GM19193 (cell line): ENCODE measurements at regions not wholly inside any gene's neighbourhood (a gene's known extent, or its start where the extent isn't known, plus 50 kb on each side); places are given as distances from the start of the nearest gene placed in this dataset.

Experiments
- POLR2A ChIP-seq: IDR thresholded peaks from 4 replicates; pipeline ENCODE4 v1.6.1; 2011; ENCODE audit not compliant: insufficient read depth, insufficient read length; ENCODE audit errors: extremely low read depth

DNA sequence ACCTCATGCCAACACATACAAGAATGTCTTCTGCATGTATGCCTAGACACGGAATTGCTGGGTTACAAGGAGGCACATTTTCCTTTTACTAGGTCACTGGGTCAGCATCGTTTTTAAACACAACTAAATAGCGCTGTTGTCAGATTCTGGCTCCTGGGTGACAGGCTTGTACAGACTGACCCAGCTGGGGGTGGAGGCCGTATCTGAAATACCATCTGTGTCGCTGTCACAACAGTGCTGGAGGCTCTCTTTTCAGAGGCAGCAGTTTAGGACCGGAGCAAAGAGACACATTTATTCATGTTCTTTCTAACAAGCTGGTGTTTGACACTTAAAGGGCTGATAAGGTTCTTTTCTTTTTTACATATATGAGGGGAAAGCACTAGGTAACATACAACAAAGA lies 403.0 kb upstream of the ASIC2 start:
- TF ChIP-seq POLR2A, result no peak

DNA sequence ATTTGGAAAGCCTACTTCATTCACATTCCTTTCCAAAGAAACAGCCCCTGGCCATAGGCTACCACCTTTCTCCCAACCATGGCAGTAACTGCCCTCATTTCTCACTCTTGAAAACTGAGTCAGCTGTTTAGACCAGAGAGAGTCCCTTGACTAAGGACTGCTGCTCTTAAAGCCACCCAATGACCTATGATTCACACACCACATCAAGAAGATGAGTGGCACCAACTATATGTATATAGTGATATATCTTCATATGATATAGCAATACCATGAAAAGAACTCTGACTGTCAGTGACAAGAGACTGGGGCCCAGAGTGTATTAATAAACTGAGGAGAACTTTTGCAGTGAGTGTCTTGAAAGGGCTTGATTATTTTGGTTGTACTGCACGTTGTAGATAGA lies 404.5 kb upstream of the ASIC2 start:
- no peak for TF ChIP-seq POLR2A

DNA sequence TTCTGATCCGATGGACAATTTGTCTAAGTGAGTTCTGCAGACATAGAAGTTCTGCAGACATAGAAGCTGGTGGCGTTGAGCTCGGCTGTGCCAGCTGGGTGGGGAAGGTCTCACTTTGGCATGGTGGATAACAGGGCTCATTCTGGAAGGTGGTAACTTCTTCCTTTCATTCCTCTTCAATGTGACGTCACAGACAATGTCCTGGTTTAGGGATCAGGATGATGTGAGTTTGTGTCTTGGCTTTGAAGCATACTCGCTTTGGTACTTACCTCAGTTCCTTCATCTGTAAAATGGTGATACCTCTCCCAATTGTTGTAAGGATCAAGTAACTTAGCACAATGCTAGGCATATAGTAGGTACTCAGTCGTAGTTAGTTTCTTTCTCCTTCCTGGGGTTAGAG lies 408.8 kb upstream of the ASIC2 start:
- no peak for TF ChIP-seq POLR2A

DNA sequence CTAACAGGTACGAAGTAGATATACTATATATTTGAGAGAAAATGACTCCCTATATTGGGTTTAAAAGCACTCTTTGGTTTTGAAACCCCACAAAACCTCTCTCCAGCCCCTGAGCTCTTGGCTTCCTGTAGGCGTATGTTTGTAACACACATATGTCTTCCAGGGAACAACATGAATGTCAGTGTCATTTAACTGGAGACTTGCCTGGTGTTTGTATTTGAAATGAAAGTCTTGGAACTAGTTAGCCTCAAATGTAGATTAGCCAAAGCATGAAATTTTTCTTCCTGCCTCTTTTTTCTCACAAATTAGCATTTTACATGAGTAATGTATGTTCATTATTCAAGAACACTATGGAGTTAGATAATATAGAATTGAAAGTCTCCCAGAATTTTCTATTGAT lies 411.8 kb upstream of the ASIC2 start:
- TF ChIP-seq POLR2A, result no peak

GRCh38 chr17:33709881-33710280 lies 416.8 kb upstream of the ASIC2 start:
- TF ChIP-seq POLR2A, result no peak

DNA sequence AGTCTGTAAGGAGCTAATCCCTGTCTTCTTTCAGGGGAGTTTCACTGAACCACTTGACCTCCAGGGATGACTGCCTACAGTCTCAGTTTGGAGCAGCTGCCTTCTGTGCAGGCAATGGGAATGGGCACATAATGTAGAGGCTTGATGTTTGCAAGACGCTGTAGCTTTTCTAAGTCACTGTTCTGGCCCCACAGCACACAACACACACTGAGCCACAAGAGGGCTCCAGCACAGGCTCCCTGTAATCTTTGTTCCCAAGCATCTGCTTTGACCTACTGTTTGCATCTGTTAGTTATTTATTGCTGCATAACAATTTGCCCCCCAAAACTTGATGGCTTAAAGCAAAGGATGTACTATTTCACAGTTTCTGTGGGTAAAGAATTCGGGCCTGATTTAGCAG lies 419.0 kb upstream of the ASIC2 start:
- no peak for TF ChIP-seq POLR2A

- no peak for TF ChIP-seq POLR2A
Measured at GRCh38 chr17:33716957-33717356, 423.9 kb upstream of the ASIC2 start.

- TF ChIP-seq POLR2A, result no peak
Measured at GRCh38 chr17:33725675-33726271, 432.7 kb upstream of the ASIC2 start.

- TF ChIP-seq POLR2A, result no peak
Measured at GRCh38 chr17:33730131-33730530, 437.0 kb upstream of the ASIC2 start.

GRCh38 chr17:33732116-33732515 lies 439.0 kb upstream of the ASIC2 start:
- no peak for TF ChIP-seq POLR2A

DNA sequence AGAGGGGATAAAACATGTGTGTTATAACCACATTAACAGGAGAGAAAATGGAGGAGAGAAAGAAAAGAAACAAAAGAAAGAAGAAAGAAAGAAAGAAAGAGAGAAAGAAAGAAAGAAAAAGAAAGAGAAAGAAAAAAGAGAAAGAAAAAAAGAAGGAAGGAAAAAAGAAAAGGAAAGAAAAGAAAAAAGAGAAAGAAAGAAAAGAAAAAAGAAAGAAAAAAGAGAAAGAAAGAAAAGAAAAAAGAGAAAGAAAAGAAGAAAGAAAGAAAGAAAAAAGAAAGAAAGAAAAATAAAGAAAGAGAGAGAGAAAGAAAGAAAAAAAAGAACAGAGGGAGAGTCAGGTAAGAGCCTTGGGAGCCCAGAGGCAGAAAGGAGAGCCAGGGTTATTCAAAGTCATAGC lies 446.6 kb upstream of the ASIC2 start:
- TF ChIP-seq POLR2A, result no peak

- TF ChIP-seq POLR2A, result no peak
Measured at GRCh38 chr17:33745047-33745760, 452.1 kb upstream of the ASIC2 start.

GRCh38 chr17:33749171-33749570 lies 456.1 kb upstream of the ASIC2 start:
- no peak for TF ChIP-seq POLR2A

DNA sequence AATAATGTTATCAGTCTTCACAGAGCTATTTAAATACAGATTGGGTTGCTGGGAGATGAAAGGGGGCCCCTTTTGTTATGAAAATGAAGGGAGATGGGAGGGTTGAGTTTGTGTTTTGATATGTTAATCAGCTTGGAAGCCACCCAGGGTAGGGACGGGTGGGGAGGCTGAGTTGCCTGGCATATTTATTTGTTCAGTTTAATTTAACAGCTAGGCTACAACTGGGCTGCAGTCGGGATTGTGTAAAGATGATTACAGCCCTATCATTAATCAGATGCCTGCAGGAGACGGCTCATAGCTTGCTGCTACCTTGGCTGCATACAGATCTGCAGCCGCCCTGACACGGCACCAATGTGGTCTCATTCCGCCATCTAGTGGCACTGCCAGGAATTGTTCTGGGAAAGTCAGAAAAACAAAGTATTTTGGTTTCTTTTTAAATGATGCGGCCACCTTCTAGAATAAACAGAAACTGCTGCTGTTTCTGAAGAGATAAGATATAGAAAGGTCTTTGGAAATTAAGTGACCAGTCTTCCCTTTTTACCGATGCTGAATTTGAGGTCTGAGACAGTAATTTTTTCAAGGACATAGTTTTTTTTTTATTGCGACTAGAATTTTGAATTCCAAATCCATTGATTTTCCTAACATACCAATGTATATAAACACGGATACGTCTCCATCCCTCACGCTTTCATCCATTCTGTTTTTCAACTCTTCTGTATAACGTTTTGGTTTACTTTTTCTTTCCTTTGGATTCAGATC lies 458.0 kb upstream of the ASIC2 start:
- TF ChIP-seq POLR2A, result no peak

DNA sequence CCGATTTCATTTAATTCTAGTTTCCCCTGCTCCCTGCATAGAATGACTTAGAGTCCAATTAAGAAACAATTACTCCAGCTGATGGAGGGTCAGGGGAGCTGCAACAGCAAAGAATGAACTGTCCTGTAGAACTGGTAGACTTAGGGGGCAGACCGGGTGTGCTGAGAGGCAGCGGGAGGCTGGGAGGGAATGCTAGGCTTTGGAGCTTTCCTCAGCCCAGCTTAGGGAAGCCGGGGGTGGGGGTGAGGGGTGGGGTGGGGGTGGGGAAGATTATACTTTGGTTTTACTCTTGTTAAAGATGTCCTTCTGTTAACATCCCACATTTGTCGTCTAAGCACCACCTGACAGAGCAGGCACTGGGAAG lies 458.6 kb upstream of the ASIC2 start:
- TF ChIP-seq POLR2A, result no peak

DNA sequence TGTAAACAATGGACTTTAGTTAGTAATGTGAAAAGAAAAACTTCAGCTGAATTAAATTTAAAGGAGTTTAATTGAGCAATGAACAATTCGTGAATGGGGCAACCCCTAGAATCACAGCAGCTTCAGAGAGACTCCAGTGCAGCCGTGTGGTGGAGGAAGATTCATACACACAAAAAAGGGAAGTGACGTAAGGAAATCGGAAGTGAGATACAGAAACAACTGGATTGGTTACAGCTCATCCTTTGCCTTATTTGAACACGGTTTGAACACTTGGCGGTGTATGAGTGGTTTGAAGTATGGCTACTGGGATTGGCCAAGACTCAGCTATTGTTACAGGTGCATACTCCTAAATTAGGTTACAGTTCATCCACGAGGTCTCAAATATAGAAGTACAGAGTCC lies 460.4 kb upstream of the ASIC2 start:
- no peak for TF ChIP-seq POLR2A
